Fibroblast of skin of back (primary cell): ENCODE measurements at regions not wholly inside any gene's neighbourhood (a gene's known extent, or its start where the extent isn't known, plus 50 kb on each side); places are given as distances from the start of the nearest gene placed in this dataset.
"Not testable (repeated sequence)": the region's sequence is repeated elsewhere in the genome, so short reads cannot be mapped to it uniquely, and the experiment has no call there.

Experiments used
- DNase-seq: peaks from one replicate; pipeline ENCODE4 v3.0.0-alpha.2; 2013

- peak; percentile 78 for DNase-seq
Measured at GRCh38 chr12:91507754-91508153, 325.1 kb upstream of the DCN start.

GRCh38 chr12:91506452-91506851 lies 323.8 kb upstream of the DCN start:
- peak; percentile 1 for DNase-seq

- DNase-seq: peak; percentile 17
Measured at GRCh38 chr12:91505006-91505405, 322.4 kb upstream of the DCN start.

GRCh38 chr12:91502208-91502607 lies 319.6 kb upstream of the DCN start:
- DNase-seq: no peak

GRCh38 chr12:91496337-91496736 lies 313.7 kb upstream of the DCN start:
- DNase-seq: peak; percentile 1

GRCh38 chr12:91493308-91493707 lies 310.7 kb upstream of the DCN start:
- peak; percentile 1 for DNase-seq

GRCh38 chr12:91492648-91493047 lies 310.0 kb upstream of the DCN start:
- no peak for DNase-seq

GRCh38 chr12:91490667-91491311 lies 308.2 kb upstream of the DCN start:
- no peak for DNase-seq

GRCh38 chr12:91483471-91483985 lies 300.9 kb upstream of the DCN start:
- peak; percentile 4 for DNase-seq

- DNase-seq: no peak
Measured at GRCh38 chr12:91482231-91482630, 299.6 kb upstream of the DCN start.

GRCh38 chr12:91478500-91478899 lies 295.9 kb upstream of the DCN start:
- no peak for DNase-seq

- no peak for DNase-seq
Measured at GRCh38 chr12:91467686-91468085, 285.1 kb upstream of the DCN start.

- no peak for DNase-seq
Measured at GRCh38 chr12:91461061-91461460, 278.4 kb upstream of the DCN start.

- no peak for DNase-seq
Measured at GRCh38 chr12:91460469-91460868, 277.9 kb upstream of the DCN start.

- DNase-seq: no peak
Measured at GRCh38 chr12:91455321-91455720, 272.7 kb upstream of the DCN start.

GRCh38 chr12:91454179-91454578 lies 271.6 kb upstream of the DCN start:
- no peak for DNase-seq

GRCh38 chr12:91452464-91452863 lies 269.8 kb upstream of the DCN start:
- DNase-seq: not testable (repeated sequence)

- DNase-seq: no peak
Measured at GRCh38 chr12:91441993-91442952, 259.7 kb upstream of the DCN start.

GRCh38 chr12:91441246-91441645 lies 258.6 kb upstream of the DCN start:
- no peak for DNase-seq

GRCh38 chr12:91434081-91434480 lies 251.5 kb upstream of the DCN start:
- no peak for DNase-seq

- DNase-seq: no peak
Measured at GRCh38 chr12:91432755-91433154, 250.1 kb upstream of the DCN start.

- peak; percentile 65 for DNase-seq
Measured at GRCh38 chr12:91432089-91432488, 249.5 kb upstream of the DCN start.

- no peak for DNase-seq
Measured at GRCh38 chr12:91424506-91424905, 241.9 kb upstream of the DCN start.

- DNase-seq: no peak
Measured at GRCh38 chr12:91423693-91424050, 241.1 kb upstream of the DCN start.
